Calu3 (cell line): ENCODE measurements at regions not wholly inside any gene's neighbourhood (a gene's known extent, or its start where the extent isn't known, plus 50 kb on each side); places are given as distances from the start of the nearest gene placed in this dataset.

ENCODE experiments used
- BruUV-seq: library from RNA; stranded (reverse); fragments of 400-500 nt; replicated peaks from 2 replicates; lab custom pipeline; 2021; lab: Mats Ljungman, UMichigan
- CTCF ChIA-PET: fragments of 300-600 bp; sonication (Branson Sonifier 250); formaldehyde crosslinking; loops from one replicate; lab custom pipeline; 2022; ENCODE audit warnings: antibody characterized with exemption; lab: Charles Lee
- DNase-seq: peaks from one replicate; pipeline ENCODE4 v3.0.0; 2022
- H3K27ac Mint-ChIP-seq: one replicate; pipeline ENCODE4 v1.8.0; 2022; ENCODE audit warnings: mixed read lengths; ENCODE audit not compliant: unreplicated experiment
- H3K27me3 Mint-ChIP-seq: one replicate; pipeline ENCODE4 v1.8.0; 2022; ENCODE audit warnings: mixed read lengths; ENCODE audit not compliant: unreplicated experiment
- H3K36me3 Mint-ChIP-seq: one replicate; pipeline ENCODE4 v1.8.0; 2022; ENCODE audit warnings: mild to moderate bottlenecking, moderate library complexity, mixed read lengths; ENCODE audit not compliant: insufficient read depth, unreplicated experiment
- H3K4me1 Mint-ChIP-seq: one replicate; pipeline ENCODE4 v1.8.0; 2022; ENCODE audit warnings: mild to moderate bottlenecking, low read depth, mixed read lengths; ENCODE audit not compliant: unreplicated experiment
- H3K4me3 Mint-ChIP-seq: one replicate; pipeline ENCODE4 v1.8.0; 2022; ENCODE audit warnings: mild to moderate bottlenecking, low read depth, moderate library complexity, mixed read lengths; ENCODE audit not compliant: unreplicated experiment
- H3K9me3 Mint-ChIP-seq: one replicate; pipeline ENCODE4 v1.8.0; 2022; ENCODE audit warnings: low read depth, mixed read lengths; ENCODE audit not compliant: unreplicated experiment
- CTCF ChIP-seq: fragments of 200-600 bp; IDR thresholded peaks from one replicate; pipeline ENCODE4 v1.8.0; 2022; ENCODE audit warnings: antibody characterized with exemption; ENCODE audit not compliant: unreplicated experiment
- intact Hi-C: fragments of 100-400 bp; cut with micrococcal nuclease; formaldehyde crosslinking; loops from one replicate; pipeline ENCODE4 v1.10.0; 2022; ENCODE audit not compliant: unreplicated experiment

GRCh38 chr10:98080494-98080893 is 50.1 kb upstream of the CRTAC1 start:
- H3K27me3 Mint-ChIP-seq = peaks cover 95% of the 10 kb centered on the region
- CTCF ChIA-PET = no interaction called here
- no peak overlapping the region for H3K27ac Mint-ChIP-seq
- intact Hi-C loops = no loop called here
- BruUV-seq = no TSS peak
- no peaks in the 10 kb centered on the region for H3K9me3 Mint-ChIP-seq
- no peak overlapping the region for H3K4me3 Mint-ChIP-seq
- H3K4me1 Mint-ChIP-seq = no peaks in the 10 kb centered on the region
- TF ChIP-seq CTCF = no peak
- no peak for DNase-seq
- H3K36me3 Mint-ChIP-seq = no peaks in the 10 kb centered on the region
